HG03432 (cell line): ENCODE measurements at regions not wholly inside any gene's neighbourhood (a gene's known extent, or its start where the extent isn't known, plus 50 kb on each side); places are given as distances from the start of the nearest gene placed in this dataset.

Experiments
- ATAC-seq: cut with Tn5 transposase; IDR thresholded peaks from one replicate; pipeline ENCODE4 v1.9.1; 2021; ENCODE audit warnings: mild to moderate bottlenecking, moderate library complexity; ENCODE audit not compliant: unreplicated experiment

- no peak for ATAC-seq
Observed at GRCh38 chr9:11868795-11869194, 824.4 kb upstream of the TYRP1 start.

GRCh38 chr9:11871852-11872251 lies 821.3 kb upstream of the TYRP1 start:
- ATAC-seq, result no peak

DNA sequence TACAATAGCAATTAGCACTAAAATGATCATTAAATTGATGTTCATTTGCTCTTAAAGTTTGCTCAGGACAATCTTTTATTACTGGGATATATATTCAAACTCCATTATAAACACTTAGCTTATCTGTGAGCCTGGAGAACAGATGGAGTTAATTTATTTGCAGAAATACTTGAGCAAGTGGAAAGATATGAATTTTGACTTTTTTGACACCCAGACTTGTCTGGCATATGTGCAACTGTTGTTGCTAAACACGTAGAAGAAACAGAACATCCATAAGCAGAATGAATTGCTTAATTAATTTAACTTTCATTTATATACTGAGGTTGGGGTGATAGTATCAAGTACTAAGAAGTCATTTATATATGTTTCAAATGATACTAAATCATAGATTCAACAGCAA lies 820.7 kb upstream of the TYRP1 start:
- no peak for ATAC-seq

DNA sequence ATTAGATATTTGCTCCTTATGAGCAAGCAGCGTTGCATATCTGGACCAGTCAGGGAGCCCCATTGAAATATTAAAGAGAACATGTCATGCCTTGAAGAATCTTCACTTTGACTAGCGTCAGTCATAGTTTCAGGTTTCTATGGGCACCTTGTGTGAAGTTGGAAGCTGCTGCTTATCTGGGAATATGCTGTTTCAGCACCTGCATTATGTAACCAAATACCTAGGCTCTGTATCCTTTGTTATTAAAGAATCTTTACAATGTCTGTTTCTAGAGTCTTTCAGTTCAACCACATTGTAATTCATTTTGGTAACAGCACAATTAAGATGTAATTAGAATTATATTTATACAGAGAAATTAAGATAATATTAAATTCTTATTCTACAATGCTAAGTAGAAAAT lies 818.8 kb upstream of the TYRP1 start:
- ATAC-seq, result no peak

DNA sequence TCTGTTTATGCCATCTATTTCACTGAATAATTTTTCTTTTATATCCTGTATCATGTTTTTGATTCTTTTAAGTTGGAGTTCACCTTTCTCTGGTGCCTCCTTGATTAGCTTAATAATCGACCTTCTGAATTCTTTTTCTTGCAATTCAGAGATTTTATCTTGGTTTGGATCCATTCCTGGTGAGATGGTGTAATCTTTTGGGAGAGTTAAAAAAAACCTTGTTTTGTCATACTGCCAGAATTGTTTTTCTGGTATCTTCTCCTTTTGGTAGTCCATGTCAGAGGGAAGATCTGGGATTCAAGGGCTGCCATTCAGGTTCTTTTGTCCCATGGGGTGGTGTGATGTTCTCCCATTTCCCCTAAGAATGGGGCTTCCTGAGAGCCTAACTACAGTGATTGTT lies 800.8 kb upstream of the TYRP1 start:
- ATAC-seq, result no peak

GRCh38 chr9:11893331-11893730 lies 799.9 kb upstream of the TYRP1 start:
- no peak for ATAC-seq

- ATAC-seq, result no peak
Observed at GRCh38 chr9:11894136-11894535, 799.0 kb upstream of the TYRP1 start.

DNA sequence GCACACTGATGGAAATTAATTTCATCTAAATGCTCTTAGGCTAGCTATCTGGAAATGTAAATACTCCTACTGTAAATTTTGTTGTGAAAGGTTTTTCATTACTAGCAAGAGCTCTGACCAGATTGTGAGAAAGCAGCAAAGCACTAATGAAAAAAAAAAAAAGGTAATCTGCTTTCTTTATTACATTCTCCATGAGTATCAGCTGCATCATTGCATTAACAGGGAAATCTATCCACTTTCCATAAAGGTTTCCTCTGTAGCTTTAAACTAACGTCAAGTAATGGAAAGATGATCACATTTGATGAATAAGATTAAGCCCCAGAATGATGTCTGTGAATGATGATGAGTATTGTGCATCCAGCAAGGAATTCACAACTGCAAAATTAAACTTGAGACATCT lies 790.6 kb upstream of the TYRP1 start:
- ATAC-seq, result no peak

DNA sequence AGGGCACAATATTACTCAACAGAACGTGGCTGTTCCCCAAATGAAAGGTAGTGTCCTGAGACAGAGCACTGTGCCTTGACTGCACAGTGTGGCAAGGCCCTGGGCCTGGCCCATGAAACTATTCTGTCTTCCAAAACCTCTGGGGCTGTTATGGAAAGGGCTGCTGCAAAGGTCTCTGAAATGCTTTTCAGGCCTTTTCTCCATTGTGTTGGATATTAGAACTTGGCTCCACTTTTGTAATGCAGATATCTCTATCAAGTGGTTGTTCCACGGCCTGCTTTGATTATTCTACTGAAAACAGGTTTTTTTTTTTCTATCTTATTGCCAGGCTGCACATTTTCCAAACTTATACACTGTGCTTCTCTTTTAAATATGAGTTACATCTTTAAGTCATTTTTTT lies 777.5 kb upstream of the TYRP1 start:
- ATAC-seq, result no peak

GRCh38 chr9:11928871-11929321 lies 764.3 kb upstream of the TYRP1 start:
- ATAC-seq, result no peak

GRCh38 chr9:11931109-11931508 lies 762.1 kb upstream of the TYRP1 start:
- no peak for ATAC-seq

DNA sequence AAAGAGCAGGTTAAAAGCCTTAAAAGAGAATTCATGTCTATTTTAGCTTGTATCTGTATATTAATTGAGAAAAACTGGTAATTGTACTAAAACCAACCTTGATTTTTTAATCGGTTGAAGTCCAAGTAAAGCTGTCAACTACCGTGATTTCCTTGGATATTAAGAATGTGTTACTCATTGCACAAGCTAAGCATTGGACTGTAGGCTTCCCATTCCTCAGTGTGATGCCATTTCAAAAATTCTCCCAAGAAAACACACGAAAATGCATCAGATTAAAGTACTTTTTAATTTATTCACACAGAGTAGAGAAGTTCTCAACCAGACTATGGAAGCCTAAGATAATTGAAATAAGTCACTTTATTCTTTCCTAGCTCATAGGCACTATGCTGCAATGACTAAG lies 761.4 kb upstream of the TYRP1 start:
- ATAC-seq, result no peak

DNA sequence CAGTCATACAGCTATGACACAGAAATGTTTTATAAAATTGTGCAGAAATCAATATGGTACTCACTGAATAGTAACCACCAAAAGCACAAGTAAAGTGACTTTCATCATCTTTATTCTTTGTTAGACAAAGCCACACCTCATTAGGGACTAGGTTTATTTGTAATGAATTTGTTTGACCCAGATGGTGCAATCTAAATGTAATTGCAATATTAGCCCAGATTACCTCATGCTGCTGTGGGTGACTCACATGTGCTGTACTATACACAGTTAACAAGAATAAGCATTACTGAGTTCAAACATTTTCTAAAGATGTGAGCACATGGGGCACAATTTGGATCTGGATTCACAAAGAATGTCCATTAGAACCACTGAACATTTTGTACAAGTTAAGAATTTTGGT lies 759.3 kb upstream of the TYRP1 start:
- ATAC-seq, result no peak

DNA sequence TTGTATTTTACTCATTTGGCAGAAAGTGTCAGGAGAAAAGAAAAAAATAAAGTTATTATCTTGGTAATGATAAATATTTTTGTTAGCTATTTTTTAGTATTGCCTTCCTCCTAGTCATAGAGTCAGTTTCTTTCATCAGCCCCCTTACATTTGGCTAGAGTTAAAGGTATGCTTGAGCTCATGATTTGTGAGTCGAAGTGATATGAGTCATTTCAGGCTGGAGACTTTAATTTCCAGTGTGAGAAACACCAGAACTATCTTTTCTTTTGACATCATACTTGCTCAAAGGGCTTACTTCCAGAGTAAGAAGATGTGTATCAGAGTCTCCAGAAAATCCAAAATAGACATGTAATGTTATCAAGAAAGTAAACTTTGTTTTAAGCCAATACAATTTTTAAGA lies 746.7 kb upstream of the TYRP1 start:
- ATAC-seq, result no peak

- no peak for ATAC-seq
Observed at GRCh38 chr9:11962327-11962726, 730.9 kb upstream of the TYRP1 start.

DNA sequence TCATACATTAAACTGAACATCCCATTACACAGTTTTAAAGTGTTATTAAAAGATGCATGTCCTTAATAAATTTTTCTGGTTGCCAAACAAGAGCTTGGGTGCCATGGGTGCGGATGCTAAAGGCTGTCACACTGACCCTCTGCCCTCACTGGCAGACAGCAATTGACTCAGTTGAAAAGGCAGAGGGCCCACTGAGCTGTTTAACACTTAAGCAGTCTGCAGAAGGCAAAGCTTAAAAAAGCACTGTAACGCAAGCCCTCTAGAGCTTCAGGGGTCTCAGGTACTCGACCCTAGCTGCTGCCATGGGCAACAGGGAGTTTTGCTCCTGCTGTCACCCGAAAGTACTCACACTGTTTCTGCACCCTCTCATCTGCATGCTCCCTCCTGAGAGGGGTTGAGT lies 726.4 kb upstream of the TYRP1 start:
- ATAC-seq, result no peak

DNA sequence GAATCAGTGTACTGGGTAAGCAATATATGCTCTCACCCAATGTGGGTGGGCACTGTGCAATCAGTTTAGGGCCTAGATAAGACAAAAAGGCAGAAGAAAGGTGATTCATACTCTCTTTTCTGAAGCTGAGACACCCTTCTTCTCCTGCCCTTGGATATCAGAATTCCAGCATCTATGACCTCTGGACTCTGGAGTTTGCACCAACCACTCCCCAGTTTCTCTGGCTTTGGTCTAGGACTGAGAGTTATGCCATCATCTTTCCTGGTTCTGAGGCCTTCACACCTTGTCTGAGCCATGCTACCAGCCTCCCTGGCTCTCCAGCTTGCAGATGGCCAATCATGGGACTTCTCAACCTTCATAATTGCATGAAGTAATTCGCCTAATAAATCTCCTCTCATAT lies 724.6 kb upstream of the TYRP1 start:
- ATAC-seq, result no peak

DNA sequence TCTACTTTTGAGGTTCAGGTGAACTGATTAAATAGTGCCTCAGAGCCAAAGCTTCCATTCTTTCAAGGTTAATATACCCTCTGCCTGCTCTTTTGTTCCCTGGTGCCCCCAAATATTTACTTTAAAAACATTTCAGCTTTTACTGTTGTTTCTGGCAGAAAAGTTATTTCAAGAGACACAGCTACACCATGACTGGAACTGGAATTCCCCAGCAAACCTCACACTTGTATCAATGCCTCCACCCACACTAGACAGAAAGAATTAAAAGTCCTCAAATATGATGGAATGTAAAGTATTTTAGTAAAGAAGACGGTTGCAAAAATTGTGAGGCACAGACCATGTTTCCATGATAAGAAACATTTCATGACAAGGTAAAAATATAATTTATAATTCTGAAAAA lies 720.2 kb upstream of the TYRP1 start:
- no peak for ATAC-seq

GRCh38 chr9:11973511-11973910 lies 719.7 kb upstream of the TYRP1 start:
- no peak for ATAC-seq

DNA sequence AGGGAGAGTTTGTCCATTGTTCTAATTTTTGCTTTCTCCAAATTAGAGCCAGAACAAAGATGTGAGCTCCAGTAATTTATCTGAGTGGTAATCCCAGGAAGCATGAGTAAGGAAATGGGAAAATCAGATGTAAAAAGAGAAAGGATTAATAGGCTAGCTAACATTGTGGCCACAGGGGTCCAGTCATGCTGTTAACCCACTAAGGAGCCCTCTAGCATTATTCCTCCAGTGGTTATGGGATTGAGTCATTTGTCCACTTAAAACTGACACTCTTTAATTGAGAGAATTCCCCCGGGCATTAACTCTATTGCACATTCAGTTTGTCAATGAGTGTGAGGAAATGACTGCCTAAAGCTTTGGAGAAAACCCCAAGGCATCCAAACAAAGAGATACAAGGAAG lies 700.3 kb upstream of the TYRP1 start:
- no peak for ATAC-seq

DNA sequence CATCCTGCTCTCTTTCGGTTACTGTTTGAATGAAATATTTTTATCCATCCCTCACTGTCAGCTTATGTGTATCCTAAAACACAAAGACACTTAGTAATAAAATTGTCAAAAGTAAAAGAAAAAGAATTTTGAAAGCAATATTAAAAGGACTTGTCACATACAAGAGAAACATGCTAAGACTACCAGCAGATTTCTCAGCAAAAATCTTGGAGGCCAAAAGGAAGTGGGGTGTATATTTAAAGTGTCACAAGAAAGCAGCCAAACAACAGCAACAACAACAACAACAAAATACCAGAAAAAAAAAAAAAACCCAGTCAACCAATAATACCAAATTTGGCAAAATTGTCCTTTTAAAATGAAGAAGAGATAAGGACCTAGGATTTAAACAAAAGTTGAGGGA lies 678.7 kb upstream of the TYRP1 start:
- ATAC-seq, result no peak

- no peak for ATAC-seq
Observed at GRCh38 chr9:12054235-12054634, 639.0 kb upstream of the TYRP1 start.

GRCh38 chr9:12056874-12057273 lies 636.3 kb upstream of the TYRP1 start:
- ATAC-seq, result no peak

DNA sequence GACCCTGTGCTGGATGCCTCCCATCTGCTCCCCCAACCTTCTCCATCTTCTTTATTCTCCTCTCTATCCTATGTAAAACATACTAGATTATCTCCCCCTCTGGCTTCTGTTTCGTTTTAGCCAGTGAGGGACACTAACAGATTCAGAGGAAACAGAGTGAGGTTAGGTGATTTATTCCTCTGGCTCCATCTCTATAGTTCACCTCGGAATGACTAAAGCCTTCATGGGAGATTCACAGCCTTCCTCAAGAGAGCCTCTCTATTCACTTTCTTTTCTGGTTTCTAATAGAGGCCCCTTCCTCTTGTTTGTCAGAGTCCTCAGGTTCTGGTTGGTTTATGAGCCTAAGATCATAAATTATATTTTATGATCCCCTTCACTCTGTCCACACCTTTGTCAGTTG lies 633.1 kb upstream of the TYRP1 start:
- no peak for ATAC-seq
